Caki2 (cell line): ENCODE measurements at regions not wholly inside any gene's neighbourhood (a gene's known extent, or its start where the extent isn't known, plus 50 kb on each side); places are given as distances from the start of the nearest gene placed in this dataset.

Experiments
- DNase-seq: peaks from one replicate; pipeline ENCODE4 v3.0.0-alpha.2; 2015; ENCODE audit warnings: low read depth
- in situ Hi-C: cut with HindIII; loops from 2 replicates; pipeline ENCODE4 v1.10.0; 2016; ENCODE audit warnings: low sequenced_read_pairs, low pct_unique_long_range_greater_than_20kb, mixed read lengths

DNA sequence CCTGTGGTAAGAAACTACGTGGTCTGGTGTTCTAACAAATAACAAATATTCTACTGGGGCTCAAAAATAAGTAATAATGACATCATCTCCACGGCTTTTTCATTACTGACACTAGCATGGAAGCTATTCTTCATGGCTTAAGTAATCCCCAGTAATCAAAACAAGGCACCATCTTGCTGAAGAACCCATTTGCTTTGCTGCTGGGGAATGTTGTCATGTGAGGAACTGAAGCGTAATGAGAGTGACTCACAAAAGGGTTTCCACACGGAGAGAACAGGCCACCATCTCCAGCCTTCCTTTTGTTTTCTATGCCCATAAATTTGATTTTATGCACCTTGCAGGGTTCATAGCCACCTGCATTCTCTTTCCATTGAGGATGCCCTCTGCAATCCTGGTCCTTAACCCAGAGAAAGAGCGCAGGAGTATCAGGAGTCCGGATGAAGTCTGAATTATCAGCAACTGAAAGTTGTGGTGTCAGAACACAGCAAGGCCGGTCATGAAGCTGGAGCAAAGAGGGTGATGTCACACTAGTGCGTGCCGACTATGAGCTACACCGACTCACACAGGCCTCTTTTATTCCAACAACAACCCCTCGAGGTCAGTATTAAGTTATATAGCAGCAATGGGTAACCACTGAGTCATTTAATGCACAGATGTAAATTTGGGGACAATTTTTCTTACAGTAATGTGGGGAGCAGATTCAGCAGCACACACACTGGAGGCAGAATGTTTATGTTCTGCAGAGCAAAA is 173.7 kb upstream of the SSTR4 start:
- in situ Hi-C loops = no loop called here
- DNase-seq = peak; percentile 33

DNA sequence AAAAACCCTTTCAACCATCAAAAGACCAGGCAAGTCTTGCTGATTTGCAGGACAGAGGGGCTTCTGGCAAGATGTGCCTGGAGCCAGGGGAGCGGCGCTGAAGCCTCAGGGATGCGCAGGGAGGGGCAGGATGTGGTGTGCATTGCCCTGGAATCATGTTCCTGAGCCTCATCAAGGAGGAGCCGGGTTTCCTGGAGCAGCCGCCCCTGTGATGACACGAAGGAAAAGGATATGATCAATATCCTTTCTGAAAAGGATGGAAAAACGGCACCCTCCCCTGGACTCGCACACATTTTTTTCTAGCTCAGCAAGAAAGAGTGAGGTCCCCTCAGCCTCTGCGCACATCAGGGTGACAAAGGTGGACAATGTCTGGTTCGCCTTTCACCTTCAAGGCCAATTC is 173.1 kb upstream of the SSTR4 start:
- in situ Hi-C loops = no loop called here
- no peak for DNase-seq

DNA sequence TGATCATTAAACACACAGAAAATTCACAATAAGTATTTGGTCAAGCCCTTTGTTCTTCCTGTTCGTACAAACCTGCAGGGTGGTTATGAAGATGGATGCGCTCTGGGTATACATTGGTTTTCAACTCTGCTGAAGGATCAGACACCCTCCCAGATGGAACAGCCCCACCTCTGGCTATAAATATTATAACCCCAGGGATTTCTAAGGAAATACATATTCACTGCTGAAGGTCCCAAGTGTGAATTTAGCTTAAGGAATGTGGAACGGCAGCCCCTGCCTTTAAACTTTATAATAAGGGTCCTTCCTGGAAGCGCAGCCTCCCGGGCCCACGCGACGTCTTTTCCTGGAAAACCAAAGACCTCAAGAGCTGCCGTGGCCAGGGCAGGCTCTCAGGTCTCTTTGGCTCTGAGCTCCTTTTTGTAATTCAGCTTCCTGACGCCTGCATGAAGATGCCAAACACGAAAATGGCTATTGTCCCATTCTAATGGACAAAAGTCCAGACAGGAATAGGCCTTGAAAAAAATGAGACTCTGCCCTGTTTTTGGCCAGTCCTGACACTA is 172.4 kb upstream of the SSTR4 start:
- DNase-seq = no peak
- in situ Hi-C loops = no loop called here

DNA sequence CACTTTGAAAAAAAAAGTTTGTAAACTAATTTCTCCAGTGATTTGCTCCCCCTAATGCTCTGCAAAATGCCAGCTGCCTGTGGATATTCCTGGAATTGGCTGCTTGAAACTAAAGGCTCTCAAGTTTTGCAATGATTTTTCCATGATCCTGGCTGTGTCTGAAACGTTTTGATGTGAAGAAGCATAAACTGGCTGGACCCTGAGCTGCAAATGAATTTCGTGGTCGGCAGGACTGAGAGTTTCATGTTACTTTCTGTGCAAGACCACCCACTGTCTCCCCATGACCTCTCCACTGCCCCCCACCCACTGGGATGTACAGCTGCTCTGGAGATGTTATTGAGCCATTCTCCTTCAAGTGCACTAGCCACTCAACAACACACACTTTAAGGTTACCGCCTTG is 171.3 kb upstream of the SSTR4 start:
- in situ Hi-C loops = no loop called here
- DNase-seq = no peak

DNA sequence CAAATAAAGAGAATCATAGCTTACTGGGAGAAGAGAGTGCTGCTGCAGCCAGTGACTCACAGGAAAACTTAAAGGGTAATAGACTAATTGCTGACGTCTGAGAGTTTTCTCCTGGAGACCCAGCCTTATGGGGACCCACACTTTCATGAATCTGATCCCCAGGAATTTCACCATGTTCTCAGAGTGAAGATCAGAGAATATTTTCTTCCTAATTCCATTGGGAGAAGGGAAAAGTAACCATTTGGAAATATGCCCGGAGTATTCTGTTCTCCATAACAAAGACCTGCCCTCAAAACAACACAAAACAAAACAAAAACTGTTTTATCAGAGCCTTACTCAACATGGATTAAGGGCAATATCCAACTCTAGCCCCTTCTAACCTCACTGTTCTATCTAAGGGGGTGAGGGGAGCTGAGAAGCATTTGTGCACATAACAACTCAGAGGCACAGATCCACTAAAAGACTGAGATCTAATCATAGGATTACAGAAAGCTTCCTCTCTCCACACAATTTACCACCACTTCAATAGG is 168.2 kb upstream of the SSTR4 start:
- in situ Hi-C loops = no loop called here
- DNase-seq = no peak

DNA sequence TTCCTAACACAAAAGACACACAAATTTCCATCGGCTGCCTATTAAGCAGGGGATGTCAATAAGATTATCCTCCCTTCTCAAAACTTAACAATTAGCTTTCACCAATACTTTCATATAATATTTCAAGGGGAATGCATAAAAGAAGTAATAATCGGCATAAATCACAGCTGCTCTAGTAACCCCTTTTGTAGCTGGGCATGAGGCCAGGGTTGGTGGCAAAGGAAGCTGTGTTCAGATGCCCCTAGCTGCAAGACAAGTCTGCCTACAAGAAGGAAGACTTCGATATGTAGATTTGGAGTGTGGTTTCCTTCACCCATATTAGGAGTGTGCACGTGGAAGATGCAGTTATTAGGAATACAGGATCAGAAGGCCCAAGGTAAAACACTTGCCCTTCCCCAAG is 156.9 kb upstream of the SSTR4 start:
- in situ Hi-C loops = no loop called here
- DNase-seq = no peak

DNA sequence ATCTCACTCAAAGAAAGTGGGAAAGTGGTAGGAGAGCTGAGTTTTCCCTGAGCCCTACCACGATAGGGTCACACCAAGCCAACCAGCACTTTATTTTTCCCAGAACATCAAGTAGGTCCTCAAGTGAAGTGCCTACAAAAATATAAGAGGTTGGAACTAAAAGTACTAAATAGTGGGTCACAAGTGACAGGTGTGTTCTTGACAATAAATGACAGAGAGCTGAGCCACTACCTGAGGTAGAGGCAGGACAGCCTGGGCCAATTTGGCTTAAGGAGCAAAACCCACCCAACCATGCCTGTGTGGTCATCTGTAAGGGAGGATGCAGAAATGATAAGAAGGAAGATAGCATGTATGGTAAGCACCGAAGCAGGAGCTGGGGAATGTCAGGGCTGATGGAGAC is 154.8 kb upstream of the SSTR4 start:
- in situ Hi-C loops = no loop called here
- no peak for DNase-seq

DNA sequence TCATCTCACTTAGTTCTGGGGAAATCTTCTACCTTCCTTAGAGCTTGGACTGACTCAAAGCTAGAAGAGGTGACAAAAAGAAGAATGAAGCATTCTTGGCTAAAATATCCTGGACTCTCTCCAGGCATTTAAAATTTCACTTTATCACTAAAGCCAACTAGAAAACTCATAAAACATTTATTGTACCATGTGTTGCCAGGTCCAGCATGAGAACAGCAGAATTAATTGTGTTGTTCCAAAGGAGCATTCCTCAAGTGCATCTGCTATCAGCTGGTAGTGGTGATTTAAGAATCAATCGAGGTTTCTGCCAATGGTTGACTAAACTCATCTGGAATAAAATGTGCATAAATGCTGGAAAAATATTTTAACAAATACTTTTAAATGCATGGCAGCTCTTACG is 147.3 kb upstream of the SSTR4 start:
- in situ Hi-C loops = no loop called here
- no peak for DNase-seq

DNA sequence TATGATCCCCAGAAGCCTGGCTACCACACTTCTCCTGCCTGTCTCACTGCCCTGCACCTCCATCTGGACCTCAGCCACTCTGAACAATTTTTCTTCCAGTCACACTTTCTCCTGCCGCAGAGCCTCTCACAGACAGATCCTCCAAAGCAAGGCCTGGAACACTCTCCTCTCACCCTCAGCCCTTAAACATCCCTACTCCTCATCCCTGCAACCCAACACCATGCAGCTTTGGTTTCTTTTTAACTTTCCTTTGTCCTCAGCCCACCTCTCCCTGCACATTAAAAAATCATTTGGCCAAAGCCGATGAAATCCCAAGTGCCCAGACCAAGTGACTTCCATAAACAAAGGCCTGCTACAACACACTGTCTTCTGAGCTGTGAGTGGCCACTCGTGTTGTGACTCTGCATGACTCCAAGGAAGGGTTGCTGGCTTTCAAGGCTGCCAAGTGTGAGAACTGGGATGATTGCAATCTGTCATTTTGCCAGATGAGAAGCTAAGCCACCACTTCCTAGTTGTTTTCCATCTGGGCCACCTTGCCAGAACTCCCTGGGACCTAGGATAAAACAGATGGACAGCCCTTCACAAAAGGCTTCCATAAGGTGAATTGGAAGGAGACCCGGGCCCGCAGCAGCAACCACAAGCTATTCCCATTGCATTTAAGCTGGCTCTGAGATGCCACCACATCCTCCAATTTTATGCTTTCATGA is 144.4 kb upstream of the SSTR4 start:
- DNase-seq = no peak
- in situ Hi-C loops = no loop called here

DNA sequence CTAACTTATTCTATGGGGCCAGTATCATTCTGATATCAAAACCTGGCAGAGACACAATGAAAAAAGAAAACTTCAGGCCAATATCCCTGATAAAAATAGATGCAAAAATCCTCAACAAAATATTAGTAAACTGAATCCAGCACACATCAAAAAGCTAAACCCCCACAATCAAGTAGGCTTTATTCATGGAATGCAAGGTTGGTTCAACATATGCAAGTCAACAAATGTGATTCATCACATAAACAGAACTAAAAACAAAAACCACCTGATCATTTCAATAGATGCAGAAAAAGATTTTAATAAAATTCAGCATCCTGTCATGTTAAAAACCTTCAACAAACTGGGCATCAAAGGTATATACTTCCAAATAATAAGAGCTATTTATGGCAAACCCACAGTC is 133.9 kb upstream of the SSTR4 start:
- DNase-seq = no peak
- in situ Hi-C loops = no loop called here

DNA sequence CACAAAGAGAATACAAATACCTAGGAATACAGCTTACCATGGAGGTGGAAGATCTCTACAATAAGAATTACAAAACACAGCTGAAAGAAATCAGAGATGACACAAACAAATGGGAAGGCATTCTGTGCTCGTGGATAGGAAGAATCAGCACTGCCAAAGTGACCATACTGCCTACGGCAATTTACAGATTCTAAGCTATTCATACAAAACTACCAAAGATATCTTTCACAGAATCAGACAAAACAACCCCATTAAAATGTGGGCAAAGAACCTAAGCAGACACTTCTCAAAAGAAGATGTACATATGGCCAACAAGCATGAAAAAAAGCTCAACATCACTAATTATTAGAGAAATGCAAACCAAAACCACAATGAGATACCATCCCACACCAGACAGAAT is 133.2 kb upstream of the SSTR4 start:
- DNase-seq = no peak
- in situ Hi-C loops = no loop called here

DNA sequence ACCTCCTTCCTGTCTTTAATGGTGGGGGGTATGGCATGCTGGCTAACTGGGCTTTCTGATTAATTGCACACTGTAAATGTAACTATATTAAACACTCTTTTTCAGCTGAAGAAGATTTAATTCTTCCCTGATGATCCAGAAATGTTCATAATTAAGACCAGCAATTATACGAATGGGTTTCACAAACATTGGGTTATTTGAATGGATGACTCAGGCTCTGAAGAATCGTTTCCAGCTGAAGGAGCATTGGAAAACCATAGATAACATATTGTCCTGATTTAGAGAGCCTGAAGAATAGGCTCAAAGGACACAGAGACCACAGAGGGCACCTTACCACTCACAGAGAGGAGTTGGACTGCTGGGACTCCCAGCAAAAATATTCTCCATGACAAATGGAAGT is 130.7 kb upstream of the SSTR4 start:
- in situ Hi-C loops = no loop called here
- DNase-seq = no peak

DNA sequence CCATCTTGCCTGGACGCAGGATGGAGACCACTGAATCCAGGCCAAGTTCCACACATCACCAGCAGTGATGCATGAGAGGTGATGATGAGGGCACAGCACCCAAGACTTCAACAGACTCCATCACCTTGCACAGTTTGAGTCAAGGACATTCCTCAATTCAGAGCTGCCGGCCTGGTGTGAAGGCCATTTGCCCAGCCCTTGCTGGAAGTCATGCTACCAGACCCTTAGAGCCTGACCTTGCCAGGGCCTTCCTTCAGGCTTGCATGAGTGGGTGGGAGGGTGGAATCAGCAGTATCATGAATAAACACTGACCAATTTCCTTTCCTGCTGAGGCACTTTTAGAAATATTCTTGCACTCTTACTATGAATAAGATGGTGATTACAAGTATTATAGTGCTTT is 130.2 kb upstream of the SSTR4 start:
- in situ Hi-C loops = no loop called here
- DNase-seq = no peak

DNA sequence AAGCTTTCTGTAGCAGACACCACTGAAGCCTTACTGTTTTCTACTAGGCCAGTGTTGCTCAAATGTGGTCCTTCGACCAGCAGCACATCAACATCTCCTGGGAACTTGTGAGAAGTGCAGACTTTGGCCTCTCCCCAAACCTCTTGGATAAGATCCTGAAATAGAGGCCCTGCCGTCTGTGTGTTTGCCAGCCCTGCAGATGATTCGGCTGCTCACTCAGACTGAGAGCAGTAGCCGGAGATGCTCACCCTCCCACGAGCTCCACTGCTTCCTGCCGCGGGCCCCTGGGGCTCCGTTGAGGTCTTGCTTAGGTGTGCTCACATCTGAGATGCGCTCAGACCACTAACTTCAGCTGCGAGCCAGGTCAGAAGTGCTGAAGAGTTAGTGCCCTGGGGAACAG is 129.5 kb upstream of the SSTR4 start:
- DNase-seq = no peak
- in situ Hi-C loops = no loop called here

DNA sequence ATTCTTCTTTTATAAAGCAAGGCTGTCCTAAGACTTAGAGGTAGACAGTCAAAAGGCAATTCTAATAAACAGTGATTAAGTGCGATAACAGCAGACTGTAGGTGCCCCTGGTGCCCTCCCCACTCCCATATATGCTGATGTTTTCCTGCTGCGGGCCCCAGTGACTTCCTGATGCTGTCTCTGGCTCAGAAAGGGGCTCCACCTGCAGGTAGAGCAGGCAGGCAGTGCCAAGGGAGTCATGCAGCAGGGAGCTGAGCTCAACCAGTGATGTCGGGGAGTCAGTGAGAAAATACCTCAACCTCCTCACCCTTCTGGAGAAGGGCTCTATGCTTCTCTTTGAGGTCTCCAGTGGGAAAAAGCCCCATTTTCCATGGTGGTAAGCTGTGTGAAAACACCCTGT is 126.7 kb upstream of the SSTR4 start:
- in situ Hi-C loops = no loop called here
- DNase-seq = no peak

DNA sequence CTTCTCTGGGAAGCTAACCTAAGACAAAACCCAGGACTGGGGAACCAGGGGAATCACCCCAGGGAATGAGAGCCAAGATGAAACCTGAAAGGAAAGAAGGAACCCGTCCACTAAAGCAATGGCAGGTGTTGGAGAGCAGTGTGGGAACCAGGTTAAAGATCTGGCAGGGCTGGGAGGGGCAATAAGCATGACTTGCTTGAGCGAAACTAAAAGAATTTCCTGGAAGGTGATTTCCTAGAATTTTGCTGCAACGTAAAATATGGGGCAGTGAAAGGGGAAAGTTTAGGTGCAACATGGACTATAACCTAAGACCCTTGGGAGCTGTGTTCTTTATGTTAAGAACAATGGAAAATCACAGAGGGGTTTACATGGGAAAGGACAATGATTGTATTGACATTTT is 126.2 kb upstream of the SSTR4 start:
- in situ Hi-C loops = no loop called here
- DNase-seq = no peak

DNA sequence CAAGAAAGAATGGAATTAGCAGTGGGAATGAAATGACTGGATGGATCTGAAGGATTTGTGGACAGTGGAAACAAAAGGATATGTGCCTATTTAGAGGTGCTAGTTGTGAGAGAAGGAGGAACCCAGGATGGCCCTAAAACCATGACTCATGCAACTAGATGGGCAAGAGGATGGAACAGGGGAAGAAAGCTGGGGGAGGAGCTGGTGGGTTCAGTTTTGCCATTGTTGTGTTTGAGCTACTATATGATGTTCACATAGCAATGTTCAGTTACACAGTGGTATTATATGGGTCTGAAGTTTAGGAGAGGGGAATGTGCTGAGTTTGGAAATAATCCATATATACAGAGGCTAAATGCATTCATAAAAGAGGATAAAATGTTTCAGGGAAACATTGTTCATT is 125.7 kb upstream of the SSTR4 start:
- DNase-seq = no peak
- in situ Hi-C loops = no loop called here

DNA sequence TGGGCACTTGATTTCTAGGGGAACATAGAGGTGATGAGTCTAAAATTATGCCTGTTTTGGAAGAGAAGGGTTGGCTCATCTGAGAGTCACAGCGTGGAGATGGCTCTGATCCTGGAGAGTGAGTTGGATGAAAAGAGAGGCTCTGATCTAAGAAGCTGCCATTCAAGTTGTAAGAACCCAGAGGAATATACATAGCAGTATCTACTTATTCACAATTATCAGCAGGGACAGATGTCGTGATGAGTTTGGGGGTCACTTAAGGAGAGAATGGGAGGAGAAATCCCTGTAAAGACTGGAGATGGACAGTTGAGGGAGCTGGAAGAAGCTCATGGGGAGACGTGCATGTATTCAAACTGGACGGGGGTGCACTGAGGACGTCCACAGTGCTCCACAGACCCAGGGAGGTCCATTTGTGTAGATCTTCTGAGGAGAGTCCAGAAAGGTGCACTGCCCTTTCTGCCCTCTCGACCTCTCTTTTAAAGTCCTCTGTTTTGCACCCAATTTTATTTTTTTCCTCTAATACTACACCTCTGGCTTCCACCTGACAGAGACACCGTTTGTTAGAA is 124.7 kb upstream of the SSTR4 start:
- DNase-seq = no peak
- in situ Hi-C loops = no loop called here

DNA sequence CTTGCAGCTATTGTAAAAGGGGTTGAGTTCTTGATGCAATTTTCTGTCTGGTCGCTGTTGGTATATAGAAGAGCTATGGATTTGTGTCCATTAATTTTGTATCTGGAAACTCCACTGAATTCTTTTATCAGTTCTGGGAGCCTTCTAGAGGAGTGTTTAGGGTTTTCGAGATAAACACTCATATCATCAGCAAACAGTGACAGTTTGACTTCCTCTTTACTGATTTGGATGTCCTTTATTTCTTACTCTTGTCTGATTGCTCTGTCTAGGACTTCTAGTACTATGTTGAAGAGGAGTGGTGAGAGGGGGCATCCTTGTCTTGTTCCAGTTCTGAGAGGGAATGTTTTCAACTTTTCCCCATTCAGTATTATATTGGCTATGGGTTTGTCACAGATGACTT is 120.8 kb upstream of the SSTR4 start:
- in situ Hi-C loops = no loop called here
- no peak for DNase-seq
